ENCODE measurements at regions not wholly inside any gene's neighbourhood (a gene's known extent, or its start where the extent isn't known, plus 50 kb on each side); places are given as distances from the start of the nearest gene placed in this dataset.

DNA sequence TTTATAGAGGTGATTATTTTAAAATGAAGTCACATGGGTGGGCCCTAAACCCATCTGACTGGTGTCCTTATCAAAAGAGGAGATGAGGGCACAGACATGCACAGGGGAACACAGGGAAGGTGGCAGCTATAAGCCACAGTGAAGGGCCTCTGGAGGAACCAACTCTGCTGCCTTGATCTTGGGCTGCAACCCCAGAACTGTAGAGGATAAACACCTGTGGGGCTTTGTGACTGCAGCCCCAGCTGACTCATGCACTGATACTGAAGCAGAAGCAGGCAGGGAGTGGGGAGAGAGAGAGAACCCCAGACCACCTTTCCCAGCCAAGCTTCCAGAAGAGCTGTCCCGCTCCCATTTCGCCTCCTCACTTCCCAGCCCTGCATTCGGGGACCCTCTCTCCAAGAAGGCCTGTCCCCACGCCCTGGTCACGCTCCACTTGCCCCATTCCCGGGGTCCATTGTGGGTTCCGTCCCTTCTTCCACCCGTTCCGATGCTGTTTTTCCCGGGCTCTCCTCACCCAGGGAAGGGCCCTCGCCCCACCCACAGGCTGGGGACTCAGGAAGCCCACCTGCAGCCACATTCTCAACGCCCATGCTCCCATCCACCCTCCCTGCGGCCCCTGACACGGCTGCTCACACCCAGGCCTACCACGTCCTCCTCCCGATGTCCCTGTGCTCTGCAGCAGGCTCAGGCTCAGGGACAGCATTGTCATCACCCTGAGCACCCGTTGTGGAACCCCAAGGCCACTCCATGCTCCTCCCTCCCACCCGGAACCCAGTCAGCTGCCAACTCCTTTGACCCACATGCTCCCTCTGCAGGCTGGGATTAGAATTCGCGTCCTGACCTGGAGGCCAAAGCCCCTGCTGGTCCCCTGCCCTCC lies 90.8 kb upstream of the SHANK2 start:
- TF ChIP-seq, protein P1, sequence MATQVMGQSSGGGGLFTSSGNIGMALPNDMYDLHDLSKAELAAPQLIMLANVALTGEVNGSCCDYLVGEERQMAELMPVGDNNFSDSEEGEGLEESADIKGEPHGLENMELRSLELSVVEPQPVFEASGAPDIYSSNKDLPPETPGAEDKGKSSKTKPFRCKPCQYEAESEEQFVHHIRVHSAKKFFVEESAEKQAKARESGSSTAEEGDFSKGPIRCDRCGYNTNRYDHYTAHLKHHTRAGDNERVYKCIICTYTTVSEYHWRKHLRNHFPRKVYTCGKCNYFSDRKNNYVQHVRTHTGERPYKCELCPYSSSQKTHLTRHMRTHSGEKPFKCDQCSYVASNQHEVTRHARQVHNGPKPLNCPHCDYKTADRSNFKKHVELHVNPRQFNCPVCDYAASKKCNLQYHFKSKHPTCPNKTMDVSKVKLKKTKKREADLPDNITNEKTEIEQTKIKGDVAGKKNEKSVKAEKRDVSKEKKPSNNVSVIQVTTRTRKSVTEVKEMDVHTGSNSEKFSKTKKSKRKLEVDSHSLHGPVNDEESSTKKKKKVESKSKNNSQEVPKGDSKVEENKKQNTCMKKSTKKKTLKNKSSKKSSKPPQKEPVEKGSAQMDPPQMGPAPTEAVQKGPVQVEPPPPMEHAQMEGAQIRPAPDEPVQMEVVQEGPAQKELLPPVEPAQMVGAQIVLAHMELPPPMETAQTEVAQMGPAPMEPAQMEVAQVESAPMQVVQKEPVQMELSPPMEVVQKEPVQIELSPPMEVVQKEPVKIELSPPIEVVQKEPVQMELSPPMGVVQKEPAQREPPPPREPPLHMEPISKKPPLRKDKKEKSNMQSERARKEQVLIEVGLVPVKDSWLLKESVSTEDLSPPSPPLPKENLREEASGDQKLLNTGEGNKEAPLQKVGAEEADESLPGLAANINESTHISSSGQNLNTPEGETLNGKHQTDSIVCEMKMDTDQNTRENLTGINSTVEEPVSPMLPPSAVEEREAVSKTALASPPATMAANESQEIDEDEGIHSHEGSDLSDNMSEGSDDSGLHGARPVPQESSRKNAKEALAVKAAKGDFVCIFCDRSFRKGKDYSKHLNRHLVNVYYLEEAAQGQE (IDR thresholded peaks at IDR 0.05; ENCODE audit: insufficient replicate concordance, low read depth): no peak
- no peak for TF ChIP-seq POLR2AphosphoS5 (IDR thresholded peaks at IDR 0.05; ENCODE audit: low read depth)

Measured in HL-60 (cell line).